GM11168 (cell line): ENCODE measurements at regions not wholly inside any gene's neighbourhood (a gene's known extent, or its start where the extent isn't known, plus 50 kb on each side); places are given as distances from the start of the nearest gene placed in this dataset.
"Not testable (repeated sequence)": the region's sequence is repeated elsewhere in the genome, so short reads cannot be mapped to it uniquely, and the experiment has no call there.

ENCODE experiments used
- in situ Hi-C: fragments of 300-500 bp; cut with MboI; formaldehyde crosslinking; loops from one replicate; pipeline ENCODE4 v1.12.0; 2022; ENCODE audit warnings: low sequenced_read_pairs; ENCODE audit not compliant: unreplicated experiment

DNA sequence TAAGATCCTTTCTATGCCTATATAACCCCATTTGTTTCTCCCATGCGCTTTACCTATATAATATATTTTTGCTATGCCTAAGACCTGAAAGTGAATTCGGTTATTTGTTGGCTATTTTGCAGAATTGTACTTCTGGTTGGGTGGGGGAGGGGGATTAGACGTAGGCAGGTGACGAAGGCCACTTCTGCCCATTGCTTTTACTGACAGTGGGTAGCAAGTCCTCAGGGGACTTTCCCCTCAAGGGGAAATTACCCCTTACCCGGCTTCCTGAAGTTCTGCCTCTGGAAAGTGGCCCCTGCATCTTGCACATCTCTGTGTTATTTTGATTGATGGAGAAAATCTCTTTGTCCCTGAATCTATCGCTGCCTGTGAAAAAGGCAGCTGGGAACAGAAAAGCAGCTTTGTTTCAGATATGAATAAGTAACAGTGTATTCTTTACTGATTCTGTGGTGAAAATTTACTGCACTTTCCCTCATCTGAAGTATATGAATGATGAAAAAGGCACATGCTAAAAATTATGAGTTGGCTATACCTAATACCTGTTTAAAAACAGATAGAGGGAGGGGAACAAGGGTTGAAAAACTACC lies 133.9 kb downstream of the UTRN start:
- in situ Hi-C loops: no loop called here

DNA sequence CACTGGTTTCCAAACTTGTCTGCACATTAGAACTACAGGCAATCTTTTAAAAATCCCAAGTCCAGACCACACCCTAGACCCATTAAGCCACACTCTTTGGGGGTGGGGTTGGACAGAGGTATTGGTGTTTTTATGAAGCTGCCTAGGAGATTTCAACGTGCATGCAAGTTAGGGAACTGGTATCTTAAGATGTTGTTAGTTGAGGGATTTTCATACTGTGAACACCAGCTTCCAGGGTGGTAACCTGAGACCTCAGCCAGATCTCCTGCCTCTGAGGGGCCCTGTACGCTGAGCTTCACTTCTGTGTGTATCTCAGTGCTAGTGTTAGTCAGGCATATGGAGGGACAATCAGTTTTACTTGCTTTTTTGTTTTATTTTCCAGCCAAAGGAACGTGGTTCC lies 138.0 kb downstream of the UTRN start:
- in situ Hi-C loops: no loop called here

- in situ Hi-C loops: no loop called here
Observed at GRCh38 chr6:144429753-144430152, 144.6 kb downstream of the UTRN start.

- in situ Hi-C loops: not testable (repeated sequence)
Observed at GRCh38 chr6:144433446-144433845, 148.3 kb downstream of the UTRN start.

DNA sequence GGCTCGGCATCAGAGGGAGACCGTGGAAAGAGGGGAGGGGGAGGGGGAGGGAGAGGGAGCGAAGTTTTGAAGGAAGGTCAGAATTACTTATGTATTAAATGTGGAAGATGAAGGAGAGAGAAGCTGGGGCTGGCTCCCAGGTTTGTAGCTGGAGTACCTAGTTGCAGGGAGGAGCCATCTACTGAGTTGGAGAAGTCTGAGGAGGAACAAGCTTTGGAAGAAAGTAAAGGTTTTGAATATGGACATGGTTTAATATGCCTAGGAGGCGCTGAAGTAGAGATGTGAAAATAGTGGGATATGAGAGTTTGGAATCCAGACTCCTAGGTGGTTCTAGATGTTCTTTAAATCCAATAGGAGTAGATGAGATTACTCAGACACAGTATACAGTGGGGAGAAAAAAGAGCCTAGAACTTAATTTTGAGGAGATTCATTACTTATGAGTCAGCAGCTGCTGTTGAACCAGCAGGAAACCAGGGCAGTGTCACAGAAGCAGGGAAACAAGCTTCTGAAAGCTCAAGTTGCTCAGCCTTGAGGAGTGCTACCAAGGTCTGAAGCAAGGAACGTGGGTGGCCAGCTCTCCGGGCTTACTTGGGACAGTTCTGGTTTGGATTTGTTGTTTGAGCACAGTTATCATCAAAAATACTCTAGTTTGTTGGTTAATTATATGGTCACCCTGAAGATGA lies 149.3 kb downstream of the UTRN start:
- in situ Hi-C loops: no loop called here

DNA sequence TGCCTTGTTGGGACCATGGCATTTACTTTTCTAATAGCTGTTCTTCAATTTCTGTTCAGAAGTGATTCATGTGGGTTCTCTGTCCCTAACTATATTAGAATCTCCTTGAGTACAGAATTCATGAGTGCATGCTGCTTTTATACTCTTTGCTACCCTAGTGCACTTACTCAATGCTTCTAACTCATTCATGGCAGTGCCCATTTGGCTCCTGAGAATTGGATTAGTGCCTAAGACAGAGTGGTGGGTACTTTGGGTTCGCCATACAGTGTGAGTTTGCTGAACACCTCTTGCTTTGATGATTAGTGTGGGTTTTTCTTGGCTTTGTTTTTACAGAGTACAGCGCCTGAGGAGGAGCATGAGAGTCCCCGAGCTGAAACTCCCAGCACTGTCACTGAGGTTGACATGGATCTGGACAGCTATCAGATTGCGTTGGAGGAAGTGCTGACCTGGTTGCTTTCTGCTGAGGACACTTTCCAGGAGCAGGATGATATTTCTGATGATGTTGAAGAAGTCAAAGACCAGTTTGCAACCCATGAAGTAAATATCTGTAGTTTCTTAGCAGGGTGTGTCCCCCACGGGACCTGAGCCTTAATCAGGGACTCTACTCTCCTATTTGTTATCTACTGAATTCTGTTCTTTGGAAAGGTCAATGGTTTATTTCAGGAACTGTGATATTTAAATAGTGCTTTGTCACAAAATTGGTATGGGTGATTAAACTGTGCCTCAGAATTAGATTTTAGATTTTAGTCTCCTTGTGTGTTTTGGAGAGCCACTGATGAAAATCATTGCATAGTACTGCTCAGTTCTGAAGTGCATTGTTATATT lies 150.7 kb downstream of the UTRN start:
- in situ Hi-C loops: no loop called here

GRCh38 chr6:144437105-144437504 lies 152.0 kb downstream of the UTRN start:
- in situ Hi-C loops: no loop called here

- in situ Hi-C loops: no loop called here
Observed at GRCh38 chr6:144438103-144438502, 153.0 kb downstream of the UTRN start.

- in situ Hi-C loops: no loop called here
Observed at GRCh38 chr6:144439016-144439415, 153.9 kb downstream of the UTRN start.

- in situ Hi-C loops: not testable (repeated sequence)
Observed at GRCh38 chr6:144441801-144442200, 156.7 kb downstream of the UTRN start.

GRCh38 chr6:144443157-144443556 lies 158.0 kb downstream of the UTRN start:
- in situ Hi-C loops: no loop called here

DNA sequence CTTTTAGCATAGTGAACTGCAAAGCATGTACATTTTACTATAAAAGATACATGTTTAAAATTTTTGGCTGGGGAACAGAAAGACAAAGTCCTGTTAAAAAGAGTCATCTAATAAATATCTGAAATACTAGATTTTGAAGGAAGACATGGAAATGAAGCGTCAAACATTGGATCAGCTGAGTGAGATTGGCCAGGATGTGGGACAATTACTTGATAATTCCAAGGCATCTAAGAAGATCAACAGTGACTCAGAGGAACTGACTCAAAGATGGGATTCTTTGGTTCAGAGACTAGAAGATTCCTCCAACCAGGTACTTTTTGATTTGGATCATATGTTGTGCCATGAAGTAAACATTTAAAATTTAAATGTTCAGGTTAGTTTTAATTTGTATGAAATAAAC lies 162.3 kb downstream of the UTRN start:
- in situ Hi-C loops: no loop called here

DNA sequence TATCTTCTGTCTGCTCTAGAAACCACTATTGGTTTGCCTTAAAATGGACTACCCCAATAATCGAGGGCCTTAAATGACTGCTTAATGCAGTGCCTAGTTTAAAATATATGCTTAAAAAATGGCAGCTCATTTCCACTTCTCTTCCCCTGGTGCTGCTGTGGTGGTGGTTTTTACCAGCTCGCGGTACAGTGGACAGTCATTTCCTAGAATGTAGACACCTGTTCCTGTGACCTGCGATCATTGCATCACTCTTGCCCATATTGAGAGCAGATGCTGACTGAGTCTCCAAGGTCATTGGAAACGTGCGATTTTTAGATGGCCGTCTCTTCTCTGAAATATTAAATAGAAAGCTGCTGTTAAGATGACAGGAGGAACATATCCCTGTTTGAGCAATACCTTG lies 164.1 kb downstream of the UTRN start:
- in situ Hi-C loops: no loop called here

GRCh38 chr6:144449911-144450597 lies 164.9 kb downstream of the UTRN start:
- in situ Hi-C loops: no loop called here

DNA sequence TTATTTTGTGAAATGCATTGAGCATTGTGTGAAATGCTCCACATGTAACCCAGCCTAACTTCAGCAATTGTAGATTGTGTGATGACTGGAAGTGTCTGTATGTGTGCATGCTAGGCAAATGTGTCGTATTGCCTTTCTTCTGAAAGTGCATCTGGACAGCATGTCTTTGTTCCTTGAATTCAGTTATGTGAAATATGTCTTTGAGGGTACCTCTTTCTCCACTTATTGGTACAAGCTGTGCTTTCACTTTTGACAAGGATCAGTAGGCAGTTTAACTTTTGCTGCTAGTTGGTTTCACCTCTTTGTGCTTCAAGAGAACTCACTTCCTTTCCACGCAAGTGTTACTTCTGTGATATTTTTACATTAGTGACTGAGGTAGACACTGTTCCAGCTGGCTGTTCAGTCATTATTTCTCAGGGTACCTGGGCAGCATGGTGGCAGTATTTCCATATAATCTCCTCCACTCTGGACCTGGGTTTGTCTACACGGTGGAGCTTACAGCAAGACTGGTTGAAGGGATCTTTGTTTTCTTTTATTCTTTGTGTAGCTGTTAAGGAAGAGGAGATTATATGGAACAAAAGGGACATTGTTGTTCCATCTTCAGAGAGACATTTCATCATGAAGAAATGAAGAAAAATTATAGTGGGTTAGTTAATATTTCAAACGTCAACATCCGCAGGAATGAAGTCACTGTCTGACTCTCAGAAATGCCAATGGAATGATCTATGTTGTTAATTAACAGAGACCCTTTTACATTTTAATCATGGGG lies 175.4 kb downstream of the UTRN start:
- in situ Hi-C loops: no loop called here

- in situ Hi-C loops: no loop called here
Observed at GRCh38 chr6:144462058-144462457, 176.9 kb downstream of the UTRN start.

GRCh38 chr6:144466716-144467115 lies 181.6 kb downstream of the UTRN start:
- in situ Hi-C loops: no loop called here

GRCh38 chr6:144467172-144467762 lies 182.1 kb downstream of the UTRN start:
- in situ Hi-C loops: no loop called here

DNA sequence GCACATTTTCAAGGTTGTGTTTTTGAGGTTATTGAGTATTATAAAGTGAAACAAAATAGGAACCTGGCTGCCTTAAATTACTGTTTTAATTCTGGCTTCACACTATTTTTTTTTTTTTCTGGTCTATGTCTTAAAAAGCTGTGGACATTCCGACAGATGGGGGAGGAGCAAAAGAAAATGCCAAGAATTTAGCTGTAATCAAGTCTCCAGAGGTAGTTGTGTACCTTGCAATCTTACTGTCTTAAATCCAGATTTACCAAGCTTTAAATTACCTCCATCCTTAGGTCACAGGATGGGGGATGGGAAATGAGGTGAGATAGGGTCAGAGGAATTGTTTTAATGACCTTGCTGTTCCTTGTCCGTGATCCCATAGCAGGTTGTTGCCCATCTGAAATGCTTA lies 182.8 kb downstream of the UTRN start:
- in situ Hi-C loops: no loop called here

GRCh38 chr6:144468709-144469108 lies 183.6 kb downstream of the UTRN start:
- in situ Hi-C loops: no loop called here
